ELF-1 (cell line): ENCODE measurements at regions not wholly inside any gene's neighbourhood (a gene's known extent, or its start where the extent isn't known, plus 50 kb on each side); places are given as distances from the start of the nearest gene placed in this dataset.
"Not testable (repeated sequence)": the region's sequence is repeated elsewhere in the genome, so short reads cannot be mapped to it uniquely, and the experiment has no call there.

Source experiments
- DNase-seq: peaks from one replicate; pipeline ENCODE4 v3.0.0-alpha.2; 2016; ENCODE audit warnings: low read depth, low spot score

DNA sequence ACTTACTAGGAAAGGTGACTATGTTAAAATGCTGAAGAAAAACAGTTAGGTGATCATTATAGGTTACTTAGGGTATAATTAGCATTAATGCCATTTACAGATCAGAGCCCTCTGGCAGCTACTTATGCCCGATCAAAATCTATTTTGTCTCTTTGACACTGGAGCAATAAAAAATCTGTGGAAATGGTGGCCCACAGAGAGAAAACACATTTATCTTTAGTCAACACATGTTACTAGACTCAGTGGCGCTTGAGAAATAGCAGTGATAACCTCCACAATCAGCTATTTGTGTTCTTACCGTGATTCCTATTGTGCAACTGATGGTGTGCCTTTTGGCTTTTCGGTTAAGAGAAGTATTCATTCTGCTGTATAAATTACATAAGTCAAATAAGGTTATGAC, 1519.6 kb downstream of the PCDH9 start:
- DNase-seq: no peak

DNA sequence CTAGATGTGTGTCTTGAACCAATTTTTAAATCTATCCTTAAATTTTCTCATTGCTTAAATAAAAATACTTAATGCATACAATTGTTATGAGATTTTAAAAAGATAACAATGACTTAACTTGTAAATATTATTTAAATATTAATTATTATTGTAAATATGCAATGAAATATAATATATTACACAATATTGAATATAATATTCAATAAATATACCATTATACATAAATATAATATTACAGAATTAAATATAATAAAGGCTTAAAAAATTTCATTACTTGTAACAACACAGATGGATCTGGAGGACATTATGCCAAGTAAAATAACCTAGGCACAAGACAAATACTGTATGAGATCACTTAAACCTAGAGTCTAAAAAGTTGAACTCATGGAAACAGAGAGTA, 1532.3 kb downstream of the PCDH9 start:
- no peak for DNase-seq

DNA sequence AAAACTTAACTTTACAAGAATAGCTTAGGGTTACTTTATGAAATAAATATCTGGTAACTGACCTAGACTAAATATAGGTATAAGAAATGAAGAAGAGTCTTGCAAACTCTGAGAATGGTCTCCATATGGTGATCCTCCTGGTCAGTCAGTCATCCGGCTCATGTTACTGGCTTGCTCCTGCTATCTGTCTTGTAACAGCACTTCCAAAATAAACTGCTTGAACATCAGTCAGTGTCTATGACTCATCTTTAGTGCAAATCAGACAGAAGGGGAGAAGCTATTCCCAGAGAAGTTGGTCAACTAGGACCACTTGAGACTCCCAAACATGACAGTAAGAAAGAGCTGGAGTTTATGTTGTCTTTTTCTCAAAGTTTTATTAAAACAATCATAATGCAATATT, 1550.9 kb downstream of the PCDH9 start:
- DNase-seq: no peak

DNA sequence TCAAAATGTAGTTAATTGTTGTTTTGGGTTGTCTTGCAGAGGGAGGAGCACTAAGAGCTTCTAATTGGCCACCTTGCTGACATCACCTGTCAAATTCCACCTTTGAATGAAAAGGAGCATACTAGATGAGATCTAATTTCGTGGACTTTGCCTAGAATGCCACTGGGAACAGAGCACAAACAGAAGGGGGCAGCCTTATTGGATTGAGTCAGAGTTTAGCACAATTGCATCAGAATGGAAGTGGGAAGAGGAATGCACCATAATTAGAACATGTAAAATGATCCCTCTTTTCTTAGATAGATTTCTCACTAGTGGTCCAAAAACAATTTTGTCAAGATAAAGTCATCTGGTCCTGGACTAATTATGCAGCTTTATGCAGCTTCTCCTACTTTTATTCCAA, 1552.2 kb downstream of the PCDH9 start:
- peak; percentile 27 for DNase-seq

DNA sequence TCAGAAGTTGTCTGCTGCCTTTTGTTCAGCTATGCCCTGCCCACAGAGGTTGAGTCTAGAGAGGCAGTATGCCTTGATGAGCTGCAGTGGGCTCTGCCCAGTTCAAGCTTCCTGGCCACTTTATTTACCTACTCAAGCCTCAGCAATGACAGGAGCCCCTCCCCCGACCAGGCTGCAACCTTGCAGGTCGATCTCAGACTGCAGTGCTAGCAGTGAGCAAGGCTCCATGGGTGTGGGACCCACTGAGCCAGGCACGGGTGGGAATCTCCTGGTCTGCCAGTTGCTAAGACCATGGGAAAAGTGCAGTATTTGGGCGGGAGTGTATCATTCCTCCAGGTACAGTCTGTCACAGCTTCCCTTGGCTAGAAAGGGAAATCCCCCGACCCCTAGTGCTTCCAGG, 1554.8 kb downstream of the PCDH9 start:
- DNase-seq: not testable (repeated sequence)

DNA sequence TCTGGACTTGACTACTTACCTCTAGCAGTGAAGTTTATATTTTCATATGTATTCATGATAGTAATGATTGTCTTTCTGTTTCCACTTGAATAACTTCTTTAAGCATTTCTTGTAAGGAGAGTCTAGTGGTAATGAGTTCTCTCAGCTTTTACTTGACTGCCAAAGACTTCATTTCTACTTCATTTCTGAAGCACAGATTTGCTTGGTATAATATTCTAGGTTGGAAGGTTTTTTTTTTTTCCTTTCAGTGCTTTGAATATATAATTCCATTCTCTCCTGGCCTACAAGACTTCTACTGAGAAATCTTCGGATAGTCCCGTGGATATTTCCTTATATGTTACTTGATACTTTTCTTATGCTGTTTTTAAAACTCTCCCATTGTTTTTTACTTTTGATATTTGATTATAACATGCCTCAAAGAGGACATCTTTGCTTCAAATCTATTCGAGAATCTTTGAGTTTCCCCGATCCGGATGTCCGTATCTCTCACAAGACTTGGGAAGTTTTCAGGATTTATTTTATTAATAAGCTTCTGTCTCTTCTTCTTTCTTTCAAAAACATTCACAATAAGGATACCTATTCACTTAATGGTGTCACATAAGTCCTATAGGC, 1560.0 kb downstream of the PCDH9 start:
- DNase-seq: no peak

DNA sequence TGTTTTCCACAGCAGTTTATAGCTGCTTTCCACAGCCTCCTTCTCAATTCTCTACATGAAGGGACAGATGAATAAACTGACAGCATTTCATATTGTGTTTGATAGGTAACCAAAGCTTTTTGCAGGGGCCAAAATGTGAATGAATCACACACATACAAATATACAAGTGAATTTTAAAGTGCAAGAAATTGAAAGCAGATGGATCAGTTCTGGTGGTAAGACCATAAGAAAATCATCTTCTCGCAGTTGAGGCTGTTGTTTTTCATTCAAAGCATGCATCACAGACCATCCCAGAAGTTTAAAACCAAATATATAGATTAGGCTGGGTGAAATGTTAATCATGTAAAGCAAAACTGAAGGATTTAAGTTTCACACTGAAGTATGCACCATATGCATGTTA, 1569.4 kb downstream of the PCDH9 start:
- DNase-seq: no peak

DNA sequence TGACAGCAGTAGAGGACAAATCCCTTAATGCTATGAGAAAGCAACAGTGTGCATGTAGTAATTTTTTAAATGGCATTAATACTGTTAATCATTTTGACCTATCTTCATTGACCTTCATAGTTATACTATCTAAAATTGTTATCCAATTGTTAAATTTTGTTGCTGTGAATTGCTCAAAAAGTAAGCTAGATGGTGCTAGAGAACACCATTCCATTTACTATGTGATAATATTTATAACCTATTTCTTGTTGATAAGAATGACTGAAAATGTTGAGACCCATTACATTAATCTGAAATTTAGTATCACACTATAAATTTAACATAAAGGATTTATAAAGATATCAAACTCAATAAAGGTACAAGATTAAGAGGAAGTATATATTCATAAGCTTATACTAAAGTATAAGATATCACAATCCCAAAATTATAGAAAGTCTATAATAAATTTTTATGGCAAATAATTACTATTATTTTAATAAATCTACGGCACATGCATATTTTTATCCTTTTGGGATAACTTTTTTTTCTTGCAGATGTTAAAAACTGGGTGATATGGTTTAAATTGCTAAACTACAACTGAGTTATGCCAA, 1573.3 kb downstream of the PCDH9 start:
- no peak for DNase-seq

DNA sequence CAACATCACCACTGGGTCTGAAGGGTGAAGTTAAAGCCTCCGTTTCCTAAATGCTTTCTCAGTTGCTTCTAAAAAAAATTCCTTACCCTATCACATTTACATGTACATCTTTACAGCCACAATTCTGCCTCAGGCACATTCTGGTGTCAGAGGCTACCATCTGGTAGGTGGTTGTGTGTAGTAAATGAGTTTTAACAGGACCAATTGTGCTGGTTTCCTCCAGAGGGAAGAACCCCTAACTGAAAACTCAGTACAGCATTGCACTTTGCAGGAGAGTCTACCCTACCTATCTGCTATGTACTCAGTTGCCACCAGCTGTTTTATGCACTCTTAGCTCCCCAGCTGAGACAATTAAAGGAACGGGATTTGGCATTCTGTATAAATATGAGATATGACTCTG, 1576.5 kb downstream of the PCDH9 start:
- peak; percentile 20 for DNase-seq

DNA sequence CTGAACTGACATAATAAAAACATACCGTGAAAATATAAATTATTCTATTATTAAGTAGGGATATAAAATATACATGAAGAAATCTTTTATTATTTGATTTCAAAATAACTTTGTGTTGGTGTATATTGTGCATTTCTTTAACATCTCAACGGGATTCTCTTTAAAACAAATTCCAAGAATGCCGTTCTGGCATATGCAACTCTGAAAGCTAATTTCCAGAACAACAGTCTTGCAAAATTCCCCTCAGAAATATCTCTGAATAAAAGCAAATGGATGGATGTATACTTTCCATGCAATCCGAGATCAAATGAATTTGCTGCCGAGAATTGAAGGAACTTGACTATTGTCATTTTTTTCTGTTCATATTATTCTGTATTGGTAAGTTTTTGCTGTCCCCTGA, 1579.8 kb downstream of the PCDH9 start:
- no peak for DNase-seq

DNA sequence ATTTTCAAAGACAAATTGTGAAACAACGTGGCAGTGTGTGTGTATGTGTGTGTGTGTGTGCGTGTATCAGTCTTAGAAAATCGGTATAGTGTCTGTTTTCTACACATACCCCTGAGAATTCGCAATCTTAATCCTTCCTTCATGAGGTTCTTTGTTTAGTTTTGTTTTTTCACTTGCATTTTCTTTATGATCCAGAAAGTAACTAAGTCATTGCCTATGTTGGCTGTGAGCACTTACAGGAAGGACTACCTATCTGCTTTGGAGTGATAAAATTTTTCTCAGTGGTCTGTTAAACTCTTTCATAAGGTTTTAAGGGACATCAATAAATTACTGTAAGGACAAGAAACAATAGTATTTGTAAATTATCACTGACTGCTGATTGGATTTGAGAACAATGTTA, 1587.1 kb downstream of the PCDH9 start:
- no peak for DNase-seq

DNA sequence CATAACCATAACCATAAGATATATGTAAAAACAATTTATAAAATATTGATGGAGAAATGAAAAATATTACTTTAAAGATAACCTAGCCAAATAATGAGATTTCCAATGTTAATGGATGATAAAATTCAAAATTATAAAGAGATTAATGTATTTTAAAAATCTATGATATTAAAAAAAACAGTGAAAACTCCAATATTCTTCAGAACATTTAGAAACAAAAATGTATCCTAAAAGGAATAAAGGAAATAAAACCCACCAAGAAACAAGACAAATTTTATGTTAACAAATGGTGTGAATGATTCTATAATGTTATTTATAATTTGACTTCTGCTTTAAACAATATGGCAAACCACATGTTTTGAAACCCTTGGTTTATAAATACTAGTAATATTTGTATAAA, 1587.8 kb downstream of the PCDH9 start:
- DNase-seq: no peak

DNA sequence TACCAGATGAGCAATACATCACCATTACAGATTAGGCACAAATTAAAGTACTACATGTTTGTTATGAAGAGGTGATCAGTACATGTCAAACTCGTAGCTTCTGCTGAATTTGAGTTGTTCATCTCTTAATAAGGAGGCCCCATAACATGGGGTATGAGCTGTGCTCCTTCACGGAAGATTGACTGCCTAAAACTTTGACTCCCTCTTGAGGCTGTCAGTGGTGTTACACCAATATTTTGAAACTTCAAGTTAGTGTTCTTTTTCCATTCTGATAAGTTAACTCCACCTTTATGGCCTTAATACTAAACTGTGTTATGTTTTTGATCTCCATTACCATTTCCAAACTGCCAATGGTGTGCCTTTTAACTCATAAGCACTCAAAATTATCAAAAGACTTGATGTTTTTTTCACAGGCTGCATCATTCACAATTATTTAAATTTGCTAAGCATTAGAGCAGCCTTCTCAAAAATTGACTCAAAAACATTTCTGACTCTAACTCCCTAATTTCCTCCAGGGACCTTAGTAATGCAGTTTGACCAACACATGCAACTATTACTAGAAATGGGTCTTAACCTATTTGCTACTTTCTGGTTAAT, 1591.5 kb downstream of the PCDH9 start:
- peak; percentile 10 for DNase-seq

DNA sequence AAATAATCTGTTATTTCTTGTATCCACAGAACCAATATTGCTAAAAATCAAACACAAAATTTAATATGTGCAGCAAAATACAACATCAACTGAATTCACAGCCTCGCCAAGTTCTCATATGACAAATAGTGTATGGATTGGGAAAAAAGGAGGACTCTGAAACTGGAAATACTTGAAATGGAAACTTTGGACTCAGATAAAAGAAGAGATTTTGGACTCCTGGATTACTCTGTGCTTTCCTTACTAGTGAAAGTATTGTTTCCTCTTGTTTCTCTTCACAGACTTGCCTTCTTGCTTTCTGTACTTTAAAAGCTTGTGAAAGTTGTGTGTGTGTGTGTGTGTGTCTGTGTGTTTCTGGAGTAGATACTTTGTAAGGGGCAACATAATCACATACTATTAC, 1596.3 kb downstream of the PCDH9 start:
- no peak for DNase-seq

DNA sequence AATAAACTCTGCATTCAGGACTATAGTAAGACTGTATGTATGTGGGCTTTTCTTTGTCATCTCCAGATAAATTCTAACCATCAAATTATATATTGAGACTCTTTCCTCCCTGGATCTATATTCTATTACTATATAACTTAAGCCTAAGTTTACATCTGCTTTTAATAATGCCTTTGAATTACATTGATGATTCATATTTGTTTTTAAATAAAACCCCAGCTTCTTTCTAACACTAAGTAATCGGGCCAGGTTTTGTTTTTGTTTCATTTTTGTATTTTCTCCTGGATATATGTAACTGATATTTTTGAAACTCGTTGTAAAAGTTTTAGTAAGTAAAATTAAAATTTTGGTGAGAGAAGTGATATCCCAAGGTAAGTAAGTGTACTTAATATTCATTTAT, 1599.1 kb downstream of the PCDH9 start:
- no peak for DNase-seq

DNA sequence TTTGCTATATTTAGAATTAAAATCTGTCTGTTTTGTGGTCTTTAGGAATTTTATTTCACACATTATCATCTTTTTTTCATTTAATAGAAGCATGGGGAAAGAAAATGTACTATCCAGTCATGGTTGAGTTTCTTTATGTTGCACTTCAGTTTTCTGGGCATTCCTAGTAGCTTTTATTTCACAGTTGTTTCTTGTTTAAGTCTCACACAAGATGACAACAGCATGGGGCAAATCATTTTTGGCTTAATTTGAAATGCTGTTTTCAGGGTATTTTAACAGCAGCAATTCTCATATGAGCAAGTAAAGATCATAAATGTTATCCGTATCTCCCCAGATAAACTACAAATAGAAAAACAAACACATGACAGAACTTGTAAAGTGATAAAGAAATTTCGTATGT, 1600.2 kb downstream of the PCDH9 start:
- DNase-seq: no peak

DNA sequence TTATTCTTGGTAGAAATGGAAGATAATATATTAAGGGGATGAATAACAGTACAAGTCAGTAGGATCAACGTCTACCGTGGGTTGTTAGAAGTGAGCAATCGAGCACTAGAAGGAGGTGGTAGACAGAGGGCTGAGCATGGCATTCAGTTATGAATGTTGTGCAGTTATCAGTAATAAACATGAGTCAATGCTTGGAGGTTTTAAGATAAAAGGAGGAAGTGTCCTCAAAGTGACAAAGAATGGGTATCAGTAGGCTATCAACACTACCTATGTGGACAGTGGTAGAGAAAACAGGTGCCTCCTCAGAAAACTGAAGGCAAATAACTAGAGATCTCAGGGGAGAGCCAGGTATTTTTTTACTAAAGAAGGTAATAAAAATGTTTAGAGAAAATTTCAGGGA, 1607.0 kb downstream of the PCDH9 start:
- no peak for DNase-seq

DNA sequence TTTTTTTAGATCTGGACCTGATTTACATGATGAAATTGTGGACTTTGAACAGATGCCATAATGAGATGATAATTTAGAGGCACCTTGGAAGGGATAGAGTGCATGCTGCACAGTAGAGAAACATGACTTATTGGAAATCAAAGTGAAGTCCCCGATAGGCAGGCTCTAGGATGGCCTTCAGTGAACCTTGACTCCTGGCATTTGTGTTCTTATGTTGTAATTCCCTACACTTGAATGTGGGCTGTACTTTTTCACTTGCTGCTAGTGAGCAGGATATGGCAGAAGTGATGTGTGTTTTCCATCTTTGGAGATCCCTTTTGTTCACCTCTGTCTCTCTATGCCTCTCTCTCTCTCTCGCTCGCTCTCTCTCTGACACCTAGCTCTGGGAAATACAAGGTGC, 1614.6 kb downstream of the PCDH9 start:
- no peak for DNase-seq

DNA sequence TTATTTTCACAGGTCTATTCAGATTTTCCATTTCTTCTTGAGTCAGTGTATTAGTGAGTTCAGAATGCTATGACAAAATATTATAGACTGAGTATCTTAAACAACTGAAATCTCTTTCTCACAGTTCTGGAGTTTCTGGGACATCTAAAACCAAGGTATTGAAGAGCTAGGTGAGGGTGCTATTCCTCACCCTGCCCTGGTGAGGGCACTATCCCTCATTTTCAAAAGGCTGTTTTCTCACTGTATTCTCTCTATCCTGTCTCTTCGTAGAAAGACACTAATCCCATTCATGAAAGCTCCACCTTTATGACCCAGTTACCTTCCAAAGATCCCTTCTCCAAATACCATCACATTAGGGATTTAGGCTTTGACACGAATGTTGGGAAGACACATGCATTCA, 1617.1 kb downstream of the PCDH9 start:
- peak; percentile 4 for DNase-seq

DNA sequence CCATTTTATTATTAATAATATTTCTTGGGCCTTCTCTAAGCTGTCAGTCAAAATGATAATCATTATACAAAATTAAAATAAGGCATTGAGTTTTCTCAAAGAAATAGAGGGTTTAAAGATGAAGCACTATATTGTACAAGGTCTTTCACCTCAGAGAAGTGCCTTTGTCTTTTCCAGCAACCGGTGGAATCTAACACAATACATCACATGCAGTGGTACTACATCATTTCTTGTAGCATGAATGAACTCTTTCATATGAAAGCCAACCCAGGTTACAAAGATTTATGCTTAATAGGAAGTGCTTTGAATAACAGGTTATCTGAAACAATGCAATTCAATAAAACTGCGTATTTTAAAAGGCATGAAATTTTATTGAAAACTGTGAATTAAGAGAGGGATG, 1620.8 kb downstream of the PCDH9 start:
- no peak for DNase-seq

DNA sequence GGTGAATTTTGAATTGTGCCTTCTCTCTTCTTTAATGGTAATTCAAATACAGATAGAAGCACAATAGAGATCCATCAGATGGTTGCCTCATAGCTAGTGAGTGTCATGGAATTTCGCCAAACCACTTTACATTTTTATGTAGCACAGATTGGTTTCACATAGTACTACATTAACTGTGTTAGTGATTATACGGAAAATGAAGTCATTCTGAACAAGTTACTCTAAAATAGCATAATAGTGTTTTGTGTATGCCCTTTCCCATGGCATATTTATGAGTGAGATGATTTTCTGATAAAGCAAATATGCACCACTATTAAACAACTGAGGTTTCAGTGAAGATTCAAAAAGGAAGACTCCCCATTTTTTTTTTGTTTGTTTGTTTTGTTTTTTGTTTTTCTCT, 1623.5 kb downstream of the PCDH9 start:
- no peak for DNase-seq

DNA sequence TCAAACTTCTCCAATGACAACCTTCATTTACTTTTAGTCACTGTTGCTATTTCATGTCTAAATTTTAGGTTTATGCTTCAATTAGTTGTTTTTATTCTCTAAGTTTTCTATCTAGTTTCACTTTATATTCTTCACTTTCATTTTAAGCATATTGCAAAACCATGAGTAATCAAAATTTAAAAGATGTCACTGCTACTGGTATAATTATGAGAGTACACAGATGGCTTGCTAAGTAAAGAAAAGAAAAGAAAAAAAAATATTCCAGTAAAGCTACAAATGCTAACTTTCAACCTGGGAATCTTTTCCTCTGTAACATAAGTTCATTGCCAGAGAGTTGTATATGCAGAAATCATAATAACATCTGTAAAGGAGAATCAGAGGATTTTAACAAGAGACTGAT, 1624.7 kb downstream of the PCDH9 start:
- DNase-seq: no peak

DNA sequence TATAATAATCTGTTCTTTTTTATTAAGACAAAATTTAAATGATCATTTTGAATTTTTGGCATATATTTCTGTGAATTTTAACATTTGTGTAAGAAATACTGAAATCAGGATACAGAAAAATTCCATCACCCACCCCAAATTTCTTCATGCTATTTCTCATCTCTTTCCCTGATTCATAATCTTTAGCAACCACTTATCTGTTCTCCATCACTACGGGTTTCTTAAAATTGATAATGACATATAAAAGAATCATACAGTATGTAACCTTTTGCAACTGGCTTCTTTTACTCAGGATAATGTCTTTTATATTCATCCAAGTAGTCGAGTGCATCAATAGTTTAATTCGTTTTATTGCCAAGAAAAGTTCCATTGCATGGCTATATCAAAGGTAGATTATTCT, 1627.0 kb downstream of the PCDH9 start:
- DNase-seq: no peak

DNA sequence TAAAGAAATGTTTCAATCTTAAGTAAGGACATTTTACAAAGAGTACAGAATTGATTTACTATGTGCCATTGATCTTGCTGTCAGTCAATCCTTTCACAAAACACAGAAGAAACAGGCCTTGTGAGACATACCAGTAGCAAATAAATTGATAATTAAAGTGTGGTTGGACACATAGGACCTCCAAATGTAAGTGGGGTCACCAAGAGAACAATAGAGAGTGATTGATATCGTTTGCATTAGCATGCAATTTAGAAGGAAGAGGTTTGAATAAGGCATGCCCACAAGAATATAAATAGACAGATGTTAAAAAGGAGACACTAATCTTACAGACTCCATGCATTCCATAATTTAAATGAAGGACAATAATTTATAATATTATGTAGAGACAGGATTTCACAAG, 1628.3 kb downstream of the PCDH9 start:
- no peak for DNase-seq
